Epidermal melanocyte (primary cell): ENCODE measurements at regions not wholly inside any gene's neighbourhood (a gene's known extent, or its start where the extent isn't known, plus 50 kb on each side); places are given as distances from the start of the nearest gene placed in this dataset.

ENCODE experiments used
- DNase-seq: peaks from one replicate; pipeline ENCODE4 v3.0.0; 2011; ENCODE audit warnings: low spot score; ENCODE audit not compliant: insufficient read length

- no peak for DNase-seq
These were observed 204.5 kb upstream of the RHOBTB1 start for GRCh38 chr10:61148451-61148850.

GRCh38 chr10:61142987-61143386 is 199.0 kb upstream of the RHOBTB1 start:
- DNase-seq: no peak

GRCh38 chr10:61140765-61141392 is 196.9 kb upstream of the RHOBTB1 start:
- DNase-seq: peak; percentile 47

GRCh38 chr10:61139592-61139953 is 195.6 kb upstream of the RHOBTB1 start:
- no peak for DNase-seq

GRCh38 chr10:61138708-61139591 is 195.0 kb upstream of the RHOBTB1 start:
- DNase-seq: no peak

- no peak for DNase-seq
These were observed 192.2 kb upstream of the RHOBTB1 start for GRCh38 chr10:61136139-61136538.

GRCh38 chr10:61135276-61135721 is 191.3 kb upstream of the RHOBTB1 start:
- no peak for DNase-seq

GRCh38 chr10:61130366-61130765 is 186.4 kb upstream of the RHOBTB1 start:
- DNase-seq: no peak

GRCh38 chr10:61128196-61128595 is 184.2 kb upstream of the RHOBTB1 start:
- DNase-seq: no peak

- no peak for DNase-seq
These were observed 181.7 kb upstream of the RHOBTB1 start for GRCh38 chr10:61125560-61126170.

- DNase-seq: no peak
These were observed 181.0 kb upstream of the RHOBTB1 start for GRCh38 chr10:61124756-61125530.

GRCh38 chr10:61120805-61121204 is 176.8 kb upstream of the RHOBTB1 start:
- DNase-seq: no peak

GRCh38 chr10:61119573-61119972 is 175.6 kb upstream of the RHOBTB1 start:
- DNase-seq: no peak

- no peak for DNase-seq
These were observed 171.9 kb upstream of the RHOBTB1 start for GRCh38 chr10:61115897-61116296.

- DNase-seq: no peak
These were observed 168.8 kb upstream of the RHOBTB1 start for GRCh38 chr10:61112771-61113170.

GRCh38 chr10:61110936-61111335 is 167.0 kb upstream of the RHOBTB1 start:
- no peak for DNase-seq

- DNase-seq: no peak
These were observed 166.3 kb upstream of the RHOBTB1 start for GRCh38 chr10:61110188-61110844.

- no peak for DNase-seq
These were observed 164.9 kb upstream of the RHOBTB1 start for GRCh38 chr10:61108915-61109314.

GRCh38 chr10:61100887-61101286 is 156.9 kb upstream of the RHOBTB1 start:
- no peak for DNase-seq

GRCh38 chr10:61099756-61100155 is 155.8 kb upstream of the RHOBTB1 start:
- DNase-seq: no peak

GRCh38 chr10:61098966-61099365 is 155.0 kb upstream of the RHOBTB1 start:
- DNase-seq: no peak
